ENCODE measurements at regions not wholly inside any gene's neighbourhood (a gene's known extent, or its start where the extent isn't known, plus 50 kb on each side); places are given as distances from the start of the nearest gene placed in this dataset.
"Not testable (repeated sequence)": the region's sequence is repeated elsewhere in the genome, so short reads cannot be mapped to it uniquely, and the experiment has no call there.

DNA sequence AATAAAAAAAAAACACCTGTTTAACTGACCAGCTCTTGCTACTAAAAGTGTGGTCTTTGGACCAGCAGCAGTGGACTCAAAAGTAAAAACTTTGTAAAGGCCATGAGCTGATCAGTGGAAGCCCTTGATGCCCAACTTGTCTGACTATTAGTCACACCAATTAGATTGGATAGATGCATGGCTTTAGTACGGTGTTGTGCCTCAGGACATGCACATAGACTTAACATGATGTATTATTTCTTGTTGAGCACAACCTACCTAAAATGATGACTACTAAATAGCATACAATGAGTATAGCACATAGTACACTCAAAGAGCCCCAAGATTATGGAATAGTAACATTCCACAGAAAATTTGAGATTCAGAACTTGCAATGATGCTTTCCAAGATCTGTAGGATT is 95.1 kb upstream of the FIBIN start:
- DNase-seq = no peak

DNA sequence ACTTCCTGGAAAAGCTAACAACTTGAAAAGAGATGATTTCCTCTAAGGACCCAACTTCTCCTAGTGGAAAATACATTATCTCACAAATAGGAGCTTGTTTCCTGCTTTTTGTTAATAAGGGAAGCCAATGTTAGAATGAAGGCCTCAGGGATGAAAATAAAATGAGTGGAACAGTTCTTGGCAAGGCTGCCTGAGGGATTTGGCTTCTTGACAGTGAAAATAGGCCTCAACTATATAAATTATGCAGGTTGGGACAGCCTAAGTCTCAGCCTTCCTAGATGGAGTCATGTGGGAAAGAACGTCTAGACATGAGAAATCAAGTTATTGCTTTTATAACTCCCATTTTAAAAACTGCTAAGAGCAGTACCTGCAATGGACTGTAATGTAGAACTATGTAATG is 92.8 kb upstream of the FIBIN start:
- no peak for DNase-seq

DNA sequence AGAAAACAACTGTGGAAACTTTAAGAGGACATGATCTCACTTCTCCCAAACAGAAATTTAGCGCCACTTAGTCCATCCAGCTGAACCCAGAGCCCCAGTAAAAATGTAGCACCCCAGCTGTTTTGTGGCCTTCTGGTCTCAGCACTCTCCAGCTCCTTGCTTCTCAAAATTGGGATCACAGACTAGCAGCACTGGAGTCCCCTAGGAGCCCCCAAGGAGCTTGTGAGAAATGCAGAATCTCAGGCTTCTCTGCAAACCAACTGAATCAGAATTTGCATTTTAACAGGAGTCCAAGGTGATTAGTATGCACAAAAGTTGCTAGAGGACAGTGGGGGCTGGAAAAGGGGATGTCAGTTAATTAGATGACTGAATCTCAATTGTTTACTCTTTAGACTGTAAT is 89.8 kb upstream of the FIBIN start:
- no peak for DNase-seq

DNA sequence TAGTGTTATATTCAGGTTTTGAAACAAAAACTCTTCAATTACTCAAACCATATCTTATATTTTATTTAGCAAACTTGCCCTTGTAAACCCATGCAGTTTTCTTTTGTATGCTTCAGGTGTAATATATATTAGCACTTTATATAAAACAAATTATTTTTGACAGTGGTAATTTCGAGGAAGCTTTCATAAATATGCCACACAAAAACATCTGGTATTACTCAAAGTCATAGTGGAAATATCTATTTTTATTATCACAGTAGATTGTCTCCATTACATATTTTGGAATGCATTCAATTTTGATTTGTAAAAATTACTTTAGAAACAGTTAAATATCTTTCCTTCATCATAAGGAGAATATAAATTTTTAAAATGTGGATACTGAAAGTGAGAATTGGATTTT is 89.1 kb upstream of the FIBIN start:
- DNase-seq = no peak

DNA sequence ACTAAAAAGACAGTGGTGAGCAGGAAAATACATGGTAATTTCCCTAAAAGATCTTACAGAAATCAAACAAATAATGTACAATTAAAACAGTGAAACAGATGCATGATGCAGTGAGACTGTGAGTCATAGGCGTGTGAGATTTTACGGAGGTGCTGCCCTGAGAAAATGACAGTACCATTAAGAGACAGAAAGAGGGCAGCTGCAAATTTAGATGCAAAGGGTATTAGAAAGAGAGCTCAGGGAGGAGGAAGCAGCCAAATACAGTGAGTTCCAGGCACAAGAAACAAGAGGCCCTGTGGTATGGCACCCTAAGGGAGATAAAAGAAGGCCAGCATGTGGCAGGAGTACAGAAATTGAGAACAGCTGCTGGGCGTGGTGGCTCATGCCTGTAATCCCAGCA is 88.5 kb upstream of the FIBIN start:
- DNase-seq = no peak

DNA sequence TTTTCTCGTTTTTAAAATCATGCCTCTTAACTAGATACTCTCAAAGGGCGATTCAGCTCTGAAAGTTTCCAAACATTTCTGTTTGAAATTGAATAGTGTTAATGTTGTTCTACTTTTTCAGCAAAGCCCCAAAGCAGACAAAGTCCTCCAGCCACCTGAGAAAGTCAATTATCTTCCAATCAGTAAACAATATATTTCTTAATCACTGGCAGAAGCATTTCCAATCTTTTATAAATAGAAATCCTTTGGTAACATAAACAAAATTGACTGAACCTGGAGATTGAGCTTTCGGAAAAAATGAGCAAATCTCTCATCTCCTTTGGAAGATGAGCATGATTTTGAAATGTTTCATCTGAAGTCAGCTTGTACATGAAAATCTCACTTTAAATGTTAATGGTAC is 84.4 kb upstream of the FIBIN start:
- no peak for DNase-seq

DNA sequence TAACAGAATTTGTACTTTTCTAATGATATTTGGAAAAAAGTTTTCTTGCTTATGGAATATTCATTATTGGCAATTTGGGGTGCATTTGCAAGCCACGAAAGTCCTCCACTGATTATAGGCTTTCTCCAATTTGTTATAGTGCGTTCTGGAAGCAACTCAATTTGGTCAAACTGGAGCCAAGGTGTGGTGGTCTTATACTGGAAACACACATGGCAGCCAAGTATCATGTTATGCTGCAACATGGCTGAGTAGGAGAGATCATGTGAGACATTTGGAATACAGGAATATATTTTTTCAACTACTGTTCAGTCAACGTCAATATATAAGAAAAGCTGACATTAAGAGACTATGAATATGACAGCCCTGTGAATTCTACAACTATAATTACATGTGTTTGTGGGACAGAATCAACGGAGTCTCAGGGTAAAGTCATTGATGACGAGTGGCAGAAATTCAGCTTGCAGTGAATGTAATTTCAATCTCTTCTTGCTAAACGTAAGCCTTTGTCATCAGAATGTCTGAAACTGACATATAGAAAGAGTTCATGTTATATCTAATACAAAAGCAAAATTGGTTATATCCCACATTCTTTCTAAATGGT is 83.8 kb upstream of the FIBIN start:
- no peak for DNase-seq

DNA sequence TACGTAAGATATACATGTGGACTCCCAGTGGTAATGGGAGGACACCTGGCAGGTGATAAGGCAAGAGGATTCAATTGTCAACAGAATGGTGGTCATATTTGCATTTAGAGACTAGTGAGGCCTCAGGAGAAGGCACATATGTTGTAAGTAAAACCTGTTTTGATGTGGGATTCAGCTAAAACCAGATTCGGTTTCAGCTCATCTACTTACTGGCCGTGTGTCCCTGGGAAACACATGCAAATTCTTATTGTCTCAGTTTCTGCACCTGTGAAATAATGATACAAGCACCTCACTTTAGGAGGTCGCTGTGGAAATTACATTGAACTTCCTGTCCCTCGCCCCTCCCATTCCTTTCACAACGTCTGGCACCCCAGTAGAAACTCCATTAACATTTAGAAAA is 78.9 kb upstream of the FIBIN start:
- no peak for DNase-seq

DNA sequence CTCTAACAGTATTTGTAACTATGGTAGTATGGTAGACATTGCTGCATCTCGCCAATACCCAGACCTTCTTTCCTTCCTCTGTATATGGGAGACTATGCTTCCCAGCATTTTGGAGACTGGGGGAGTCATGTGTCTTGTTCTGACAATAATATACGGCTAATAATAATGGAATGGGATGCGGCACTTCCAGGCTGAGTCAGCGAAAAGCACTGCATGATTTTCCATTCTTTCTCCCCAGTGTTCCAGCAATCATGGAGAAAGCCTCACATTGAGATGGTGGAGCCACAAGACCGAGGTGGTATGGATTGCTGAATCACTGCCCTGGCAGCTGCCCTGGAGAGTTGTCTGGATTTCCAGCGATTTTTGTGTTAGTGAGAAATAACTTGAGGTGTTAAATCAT is 77.1 kb upstream of the FIBIN start:
- no peak for DNase-seq

DNA sequence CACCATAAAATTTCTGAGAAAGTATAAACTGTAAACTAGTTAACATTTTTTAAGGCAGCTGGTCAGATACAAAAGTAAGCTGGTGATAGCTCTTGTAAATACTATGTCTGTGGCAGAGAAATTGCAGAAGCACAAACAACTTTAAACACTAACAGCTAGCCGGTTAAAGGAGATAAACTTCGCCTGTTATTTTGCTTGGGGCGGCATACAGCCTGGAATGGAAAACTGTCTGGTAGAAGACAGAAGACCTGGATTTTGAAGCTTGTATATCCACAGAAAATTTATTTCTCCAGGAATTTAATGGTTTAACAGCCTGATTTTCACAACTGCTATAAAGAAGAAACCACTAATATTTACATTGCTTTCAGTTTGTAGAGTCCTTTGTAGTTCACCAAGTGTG is 65.3 kb upstream of the FIBIN start:
- DNase-seq = no peak

DNA sequence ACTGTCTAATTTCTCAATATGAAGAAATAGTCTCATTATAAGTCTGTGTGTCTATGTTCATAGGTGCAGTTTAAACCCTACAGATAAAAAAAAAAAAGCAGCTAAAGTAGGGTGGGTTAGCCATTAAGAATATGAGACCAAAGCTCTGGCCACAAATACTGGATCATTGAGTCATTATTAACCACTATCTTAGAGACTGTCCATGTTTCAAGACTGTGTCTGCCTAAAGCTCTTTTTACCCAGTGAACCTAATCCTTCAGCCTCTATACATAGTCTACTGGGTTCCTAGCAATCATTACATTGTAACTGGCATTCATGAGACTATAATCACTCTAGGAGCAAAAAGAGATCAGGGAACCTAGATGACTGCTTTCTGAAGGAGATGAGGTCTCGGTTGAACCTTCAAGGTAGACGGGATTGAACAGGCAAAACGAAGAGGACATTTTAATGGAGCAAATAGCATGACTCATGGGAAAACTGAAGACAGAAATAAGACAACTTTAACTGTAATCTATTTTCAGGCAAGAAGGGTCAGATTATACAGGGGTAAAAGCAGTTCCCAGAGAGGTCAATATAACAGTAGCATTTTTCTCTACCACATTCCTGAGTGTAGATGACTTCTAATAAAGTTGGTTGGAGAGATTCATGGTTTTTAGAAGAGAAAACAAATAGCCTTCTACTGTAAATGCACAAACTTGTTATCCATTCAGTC is 64.0 kb upstream of the FIBIN start:
- no peak for DNase-seq

DNA sequence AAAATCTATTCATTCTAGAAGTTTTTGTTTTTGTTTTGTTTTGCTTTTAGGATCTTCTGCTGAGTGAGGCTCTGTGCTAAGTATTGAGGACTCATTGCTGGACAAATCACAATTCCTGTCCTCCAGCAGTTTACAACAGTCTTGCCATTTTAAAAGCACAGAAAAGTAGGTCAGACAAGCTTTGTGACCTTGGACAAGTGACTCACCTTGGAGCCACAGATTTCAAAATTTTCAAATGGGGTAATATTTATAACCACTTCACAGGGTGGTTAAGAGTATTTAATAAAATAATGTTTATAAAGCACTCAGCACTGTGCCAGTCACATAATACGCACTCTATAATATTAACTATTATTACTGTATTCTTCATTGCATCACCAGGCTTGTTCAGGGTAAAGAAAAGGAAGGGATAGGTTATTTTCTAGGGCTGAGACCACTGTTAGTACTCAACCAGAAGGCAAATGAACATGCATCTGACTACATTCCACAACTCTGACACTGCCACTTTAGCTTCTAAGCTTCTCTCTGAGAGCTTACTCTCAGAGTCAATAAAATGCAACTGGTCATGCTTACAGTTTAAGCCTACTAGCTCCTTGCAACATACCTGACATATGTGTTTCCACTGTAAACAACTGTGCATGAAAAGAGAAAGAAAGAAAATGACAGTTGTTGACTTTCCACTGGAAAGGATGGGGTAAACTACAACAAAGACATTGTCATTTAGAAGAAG is 63.2 kb upstream of the FIBIN start:
- no peak for DNase-seq

DNA sequence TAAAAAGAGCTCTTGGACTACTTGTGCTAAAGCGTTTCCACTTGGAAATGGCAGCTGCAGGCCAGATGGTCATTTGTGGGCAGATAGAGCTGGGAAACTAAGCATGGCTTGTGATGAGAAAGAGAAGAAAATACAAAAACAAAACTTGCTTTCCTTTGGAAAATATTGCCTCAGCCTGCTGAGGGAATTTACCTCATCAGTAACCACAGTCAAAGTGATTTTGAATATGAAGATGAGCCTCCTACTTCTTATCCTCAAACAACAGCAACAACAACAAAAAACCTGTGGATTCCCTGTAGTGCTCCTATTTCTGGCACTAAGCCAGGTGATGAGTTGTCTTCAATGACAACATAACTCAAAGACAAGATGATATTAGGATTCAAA is 62.7 kb upstream of the FIBIN start:
- DNase-seq = no peak

DNA sequence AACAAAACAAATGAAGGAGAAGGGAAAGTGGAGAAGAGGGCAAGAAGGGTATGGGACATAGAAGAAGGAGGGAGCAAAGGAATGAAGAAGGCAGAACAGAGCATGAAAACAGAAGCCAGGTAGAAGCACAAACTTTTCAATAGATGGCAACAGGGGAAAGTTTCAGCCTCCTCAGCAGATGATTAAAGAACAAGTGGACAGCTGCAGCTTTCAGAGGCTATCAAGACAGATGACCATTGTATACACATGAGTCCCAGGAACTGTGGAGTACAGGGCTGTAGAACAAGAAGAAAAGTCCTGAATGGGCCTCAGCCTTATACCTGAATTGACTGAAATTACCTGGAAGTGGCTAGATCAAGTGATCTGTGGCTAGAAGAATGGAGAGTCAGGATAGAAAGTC is 62.0 kb upstream of the FIBIN start:
- DNase-seq = no peak

DNA sequence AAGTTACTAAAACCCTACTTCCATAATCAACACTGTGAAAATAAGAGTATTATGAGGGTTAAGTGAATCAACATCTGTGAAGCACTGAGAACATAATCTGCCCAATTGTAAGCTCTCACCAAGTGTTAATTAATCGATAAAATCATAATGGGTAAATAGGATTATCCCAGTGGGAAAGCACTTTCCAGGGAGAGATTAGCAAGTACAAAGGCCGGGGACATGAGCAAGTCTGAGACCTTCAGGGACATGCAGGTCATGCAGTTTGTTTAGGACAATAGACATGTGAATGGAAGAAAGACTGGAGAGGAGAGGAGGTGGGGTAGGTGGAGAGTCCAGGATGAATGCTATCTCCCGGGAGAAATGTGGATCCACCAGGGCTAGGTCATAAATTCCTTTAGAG is 57.8 kb upstream of the FIBIN start:
- no peak for DNase-seq

DNA sequence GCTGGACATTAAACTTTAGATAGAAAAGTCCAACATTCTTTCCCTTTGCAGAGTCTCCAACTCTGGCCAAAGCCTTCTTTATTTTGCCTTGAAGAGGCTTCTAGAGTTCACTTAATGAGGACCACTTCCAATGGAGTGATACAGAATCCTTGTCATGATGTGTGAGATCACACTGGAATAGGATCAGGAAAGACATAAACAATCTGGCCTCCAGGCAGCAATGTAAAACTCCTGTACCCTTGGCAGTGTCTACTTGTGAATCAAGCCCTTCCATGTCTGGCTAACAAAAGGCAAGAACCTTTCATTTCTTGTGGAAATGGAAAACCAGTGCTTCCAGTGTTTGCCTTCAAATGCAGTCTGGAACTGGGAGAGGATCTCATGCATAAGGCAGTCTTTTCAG is 56.5 kb upstream of the FIBIN start:
- DNase-seq = no peak

DNA sequence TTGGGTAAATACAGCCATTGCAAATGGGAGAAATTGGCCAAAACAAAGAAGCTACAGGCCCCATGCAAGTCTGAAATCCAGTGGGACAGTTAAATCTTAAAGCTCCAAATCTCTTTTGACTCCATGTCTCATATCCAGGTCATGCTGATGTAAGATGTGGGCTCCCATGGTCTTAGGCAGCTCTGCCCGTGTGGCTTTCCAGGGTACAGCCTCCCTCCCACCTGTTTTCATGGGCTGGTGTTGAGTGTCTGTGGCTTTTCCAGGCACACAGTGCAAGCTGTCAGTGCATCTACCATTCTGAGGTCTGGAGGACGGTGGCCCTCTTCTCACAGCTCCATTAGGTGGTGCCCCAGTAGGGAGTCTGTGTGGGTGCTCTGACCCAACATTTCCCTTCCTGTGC is 53.4 kb upstream of the FIBIN start:
- DNase-seq = not testable (repeated sequence)

DNA sequence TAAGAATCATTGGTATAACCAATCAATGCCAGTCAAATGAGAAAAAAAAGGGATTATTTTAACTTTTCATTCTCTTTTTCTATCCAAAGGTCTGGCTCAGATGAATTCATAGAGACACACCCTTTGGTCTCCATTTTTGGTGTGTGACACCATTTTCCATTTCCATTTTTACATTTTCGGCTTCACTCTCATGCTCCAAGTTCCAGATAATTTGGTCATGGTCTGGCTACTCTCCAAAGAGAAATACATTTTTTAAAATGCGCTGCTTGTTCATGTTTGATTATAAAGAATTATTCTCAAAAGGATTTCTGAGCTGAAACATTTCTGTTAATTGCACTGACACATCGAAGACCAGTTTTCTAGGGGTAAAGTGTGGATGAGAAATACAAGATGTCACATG is 51.6 kb upstream of the FIBIN start:
- DNase-seq = no peak

DNA sequence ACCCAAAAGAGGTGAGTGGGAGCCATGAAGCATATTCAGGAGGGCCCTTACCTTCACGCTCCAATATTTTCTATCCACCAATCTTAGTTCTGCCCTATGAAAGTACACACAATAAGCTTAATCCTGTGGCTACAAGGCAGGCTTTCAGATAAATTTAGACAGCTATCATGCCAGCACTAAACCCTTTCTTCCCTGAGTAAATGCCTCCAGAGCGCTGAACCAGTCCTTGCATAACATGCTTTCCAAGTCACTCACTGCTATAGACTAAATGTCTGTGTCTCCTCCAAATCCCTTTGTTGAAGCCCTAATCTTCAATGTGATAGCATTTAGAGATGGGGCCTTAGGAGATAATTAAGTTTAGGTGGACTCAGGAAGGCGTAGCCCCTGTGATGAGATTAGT is 50.3 kb upstream of the FIBIN start:
- no peak for DNase-seq
